ENCODE measurements at regions not wholly inside any gene's neighbourhood (a gene's known extent, or its start where the extent isn't known, plus 50 kb on each side); places are given as distances from the start of the nearest gene placed in this dataset.

DNA sequence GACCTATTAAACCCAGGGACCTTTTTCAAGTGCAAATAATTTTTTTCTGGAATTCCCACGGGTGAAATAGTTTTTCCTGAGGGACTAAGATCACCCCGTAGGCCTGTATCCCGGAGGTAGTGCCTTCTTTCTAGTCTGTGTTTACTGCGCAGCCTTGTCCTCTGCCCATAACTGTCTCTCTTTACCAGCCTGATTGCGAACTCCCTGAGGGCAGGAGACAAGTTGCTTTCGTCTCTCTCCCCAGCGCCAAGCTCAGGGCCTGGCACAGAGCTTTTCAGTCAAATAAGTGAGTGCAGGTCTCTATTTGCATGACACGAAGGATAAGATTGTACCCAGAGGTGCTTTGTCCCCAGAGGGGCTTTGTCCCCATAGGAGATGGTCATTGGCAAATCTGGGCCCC is 123.9 kb downstream of the DDX1 start:
- TF ChIP-seq, protein P1, sequence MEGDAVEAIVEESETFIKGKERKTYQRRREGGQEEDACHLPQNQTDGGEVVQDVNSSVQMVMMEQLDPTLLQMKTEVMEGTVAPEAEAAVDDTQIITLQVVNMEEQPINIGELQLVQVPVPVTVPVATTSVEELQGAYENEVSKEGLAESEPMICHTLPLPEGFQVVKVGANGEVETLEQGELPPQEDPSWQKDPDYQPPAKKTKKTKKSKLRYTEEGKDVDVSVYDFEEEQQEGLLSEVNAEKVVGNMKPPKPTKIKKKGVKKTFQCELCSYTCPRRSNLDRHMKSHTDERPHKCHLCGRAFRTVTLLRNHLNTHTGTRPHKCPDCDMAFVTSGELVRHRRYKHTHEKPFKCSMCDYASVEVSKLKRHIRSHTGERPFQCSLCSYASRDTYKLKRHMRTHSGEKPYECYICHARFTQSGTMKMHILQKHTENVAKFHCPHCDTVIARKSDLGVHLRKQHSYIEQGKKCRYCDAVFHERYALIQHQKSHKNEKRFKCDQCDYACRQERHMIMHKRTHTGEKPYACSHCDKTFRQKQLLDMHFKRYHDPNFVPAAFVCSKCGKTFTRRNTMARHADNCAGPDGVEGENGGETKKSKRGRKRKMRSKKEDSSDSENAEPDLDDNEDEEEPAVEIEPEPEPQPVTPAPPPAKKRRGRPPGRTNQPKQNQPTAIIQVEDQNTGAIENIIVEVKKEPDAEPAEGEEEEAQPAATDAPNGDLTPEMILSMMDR (conservative IDR thresholded peaks at IDR 0.05 in 1 of 2, IDR thresholded peaks at IDR 0.05 in 1 of 2; ENCODE audit: low read depth in 1 of 2, low read length in 2 of 2), result no peak
- TF ChIP-seq EZH2 (IDR thresholded peaks at IDR 0.05; ENCODE audit: low read length, missing control alignments), result no peak
